ENCODE measurements at regions not wholly inside any gene's neighbourhood (a gene's known extent, or its start where the extent isn't known, plus 50 kb on each side); places are given as distances from the start of the nearest gene placed in this dataset.

GRCh38 chr1:219308367-219308766, 134.7 kb downstream of the LYPLAL1 start:
- DNase-seq: no peak

- DNase-seq: no peak
These were observed 130.8 kb downstream of the LYPLAL1 start for GRCh38 chr1:219304227-219305226.

GRCh38 chr1:219302697-219303096, 129.0 kb downstream of the LYPLAL1 start:
- no peak for DNase-seq

- peak; percentile 60 for DNase-seq
These were observed 125.7 kb downstream of the LYPLAL1 start for GRCh38 chr1:219299420-219299819.

- peak; percentile 74 for DNase-seq
These were observed 125.0 kb downstream of the LYPLAL1 start for GRCh38 chr1:219298571-219299148.

GRCh38 chr1:219296430-219297355, 123.0 kb downstream of the LYPLAL1 start:
- DNase-seq: peak; percentile 30

- DNase-seq: no peak
These were observed 120.6 kb downstream of the LYPLAL1 start for GRCh38 chr1:219294251-219294650.

GRCh38 chr1:219293410-219293809, 119.7 kb downstream of the LYPLAL1 start:
- DNase-seq: peak; percentile 43

GRCh38 chr1:219292999-219293398, 119.3 kb downstream of the LYPLAL1 start:
- peak; percentile 40 for DNase-seq

GRCh38 chr1:219292341-219292740, 118.7 kb downstream of the LYPLAL1 start:
- no peak for DNase-seq

GRCh38 chr1:219289171-219289570, 115.5 kb downstream of the LYPLAL1 start:
- no peak for DNase-seq

GRCh38 chr1:219283541-219283940, 109.9 kb downstream of the LYPLAL1 start:
- no peak for DNase-seq

GRCh38 chr1:219281831-219282230, 108.2 kb downstream of the LYPLAL1 start:
- no peak for DNase-seq

- DNase-seq: no peak
These were observed 105.5 kb downstream of the LYPLAL1 start for GRCh38 chr1:219279017-219279770.

GRCh38 chr1:219278288-219278687, 104.6 kb downstream of the LYPLAL1 start:
- DNase-seq: no peak

- peak; percentile 42 for DNase-seq
These were observed 103.8 kb downstream of the LYPLAL1 start for GRCh38 chr1:219277304-219278105.

GRCh38 chr1:219276049-219276738, 102.5 kb downstream of the LYPLAL1 start:
- DNase-seq: no peak

- DNase-seq: no peak
These were observed 99.5 kb downstream of the LYPLAL1 start for GRCh38 chr1:219273088-219273686.

- DNase-seq: peak; percentile 28
These were observed 98.3 kb downstream of the LYPLAL1 start for GRCh38 chr1:219271818-219272535.

Measured in hindlimb muscle (tissue), 1 donor.